H9 (cell line): ENCODE measurements at regions not wholly inside any gene's neighbourhood (a gene's known extent, or its start where the extent isn't known, plus 50 kb on each side); places are given as distances from the start of the nearest gene placed in this dataset.

ENCODE experiments used
- DNase-seq: peaks from one replicate; pipeline ENCODE4 v3.0.0-alpha.2; 2017
- H2AFZ ChIP-seq: one replicate; pipeline ENCODE4 v1.6.1; 2013; ENCODE audit warnings: mild to moderate bottlenecking, low read length, control low read depth, moderate library complexity
- H2AK5ac ChIP-seq: 2 replicates; pipeline ENCODE4 v1.6.1; 2013; ENCODE audit warnings: low read length, control low read depth, mixed read lengths; ENCODE audit not compliant: insufficient read length
- H2BK120ac ChIP-seq: one replicate; pipeline ENCODE4 v1.6.1; 2013; ENCODE audit warnings: low read depth, mild to moderate bottlenecking, low read length, control low read depth, inconsistent platforms; ENCODE audit not compliant: poor library complexity, severe bottlenecking
- H2BK12ac ChIP-seq: 2 replicates; pipeline ENCODE4 v1.6.1; 2013; ENCODE audit warnings: low read length, control low read depth, mixed read lengths, low read depth; ENCODE audit not compliant: insufficient read length
- H2BK15ac ChIP-seq: 2 replicates; pipeline ENCODE4 v1.6.1; 2013; ENCODE audit warnings: low read depth, low read length, control low read depth
- H2BK20ac ChIP-seq: one replicate; pipeline ENCODE4 v1.6.1; 2013; ENCODE audit warnings: low read depth, mild to moderate bottlenecking, low read length, control low read depth, inconsistent platforms; ENCODE audit not compliant: poor library complexity, severe bottlenecking
- H2BK5ac ChIP-seq: 2 replicates; pipeline ENCODE4 v1.6.1; 2013; ENCODE audit warnings: low read length, control low read depth, mixed read lengths; ENCODE audit not compliant: insufficient read length
- H3K14ac ChIP-seq: 2 replicates; pipeline ENCODE4 v1.6.1; 2013; ENCODE audit warnings: low read length, control low read depth; ENCODE audit not compliant: insufficient read depth
- H3K18ac ChIP-seq: 2 replicates; pipeline ENCODE4 v1.6.1; 2013; ENCODE audit warnings: low read depth, mild to moderate bottlenecking, mixed read lengths, low read length, control low read depth; ENCODE audit not compliant: insufficient read length
- H3K23ac ChIP-seq: 2 replicates; pipeline ENCODE4 v1.6.1; 2013; ENCODE audit warnings: low read length, control low read depth, mixed read lengths, low read depth; ENCODE audit not compliant: insufficient read length
- H3K23me2 ChIP-seq: 2 replicates; pipeline ENCODE4 v1.6.1; 2013; ENCODE audit warnings: low read depth, mild to moderate bottlenecking, mixed read lengths, low read length, control low read depth; ENCODE audit not compliant: insufficient read length, poor library complexity, severe bottlenecking
- H3K27ac ChIP-seq: 2 replicates; pipeline ENCODE4 v1.5.1; 2013; ENCODE audit warnings: low read length, control low read depth, mixed read lengths, low read depth; ENCODE audit not compliant: insufficient read length
- H3K27me3 ChIP-seq: 2 replicates; pipeline ENCODE4 v1.6.1; 2013; ENCODE audit warnings: low read length, control low read depth, inconsistent platforms; ENCODE audit not compliant: insufficient read depth
- H3K4ac ChIP-seq: 2 replicates; pipeline ENCODE4 v1.6.1; 2013; ENCODE audit warnings: low read depth, mild to moderate bottlenecking, control low read depth, inconsistent platforms, low read length, moderate library complexity
- H3K4me1 ChIP-seq: 2 replicates; pipeline ENCODE4 v1.6.1; 2013; ENCODE audit warnings: low read length, control low read depth, inconsistent platforms; ENCODE audit not compliant: insufficient read depth
- H3K4me2 ChIP-seq: 2 replicates; pipeline ENCODE4 v1.6.1; 2013; ENCODE audit warnings: low read length, control low read depth, mixed read lengths; ENCODE audit not compliant: insufficient read length, insufficient read depth
- H3K56ac ChIP-seq: 2 replicates; pipeline ENCODE4 v1.6.1; 2013; ENCODE audit warnings: low read depth, mild to moderate bottlenecking, mixed read lengths, low read length, control low read depth; ENCODE audit not compliant: insufficient read length
- H3K79me1 ChIP-seq: 2 replicates; pipeline ENCODE4 v1.6.1; 2013; ENCODE audit warnings: low read depth, mild to moderate bottlenecking, moderate library complexity, low read length, control low read depth, inconsistent platforms; ENCODE audit not compliant: insufficient read depth, poor library complexity, severe bottlenecking
- H3K79me2 ChIP-seq: 2 replicates; pipeline ENCODE4 v1.6.1; 2013; ENCODE audit warnings: low read length, control low read depth, inconsistent platforms; ENCODE audit not compliant: insufficient read depth
- H3K9ac ChIP-seq: 2 replicates; pipeline ENCODE4 v1.6.1; 2013; ENCODE audit warnings: low read length, control low read depth, mixed read lengths; ENCODE audit not compliant: insufficient read length; ENCODE audit errors: extremely low read depth
- H3K9me3 ChIP-seq: one replicate; pipeline ENCODE4 v1.6.1; 2013; ENCODE audit warnings: low read depth, low read length, inconsistent platforms; ENCODE audit not compliant: control insufficient read depth
- H3T11ph ChIP-seq: one replicate; pipeline ENCODE4 v1.6.1; 2013; ENCODE audit warnings: mild to moderate bottlenecking, low read length, control low read depth, inconsistent platforms
- H4K20me1 ChIP-seq: one replicate; pipeline ENCODE4 v1.6.1; 2013; ENCODE audit not compliant: control insufficient read depth, insufficient read length, insufficient read depth
- H4K5ac ChIP-seq: 2 replicates; pipeline ENCODE4 v1.6.1; 2013; ENCODE audit warnings: low read depth, mild to moderate bottlenecking, mixed read lengths, low read length, control low read depth; ENCODE audit not compliant: insufficient read length
- H4K8ac ChIP-seq: replicated peaks from 2 replicates; pipeline ENCODE4 v1.6.1; 2013; ENCODE audit warnings: low read length, control low read depth, mixed read lengths, low read depth; ENCODE audit not compliant: insufficient read length
- H4K91ac ChIP-seq: 2 replicates; pipeline ENCODE4 v1.6.1; 2013; ENCODE audit warnings: low read depth, mild to moderate bottlenecking, moderate library complexity, mixed read lengths, low read length, control low read depth; ENCODE audit not compliant: insufficient read length
- H3K27ac Mint-ChIP-seq, 3 experiments: 2 replicates in 2 of 3; 3 replicates in 1 of 3; pipeline ENCODE4 v1.8.0; 2020 to 2021; ENCODE audit warnings: mixed read lengths in 3 of 3, mild to moderate bottlenecking in 1 of 3, moderate library complexity in 1 of 3
- H3K27me3 Mint-ChIP-seq: 2 replicates; pipeline ENCODE4 v1.8.0; 2021; ENCODE audit warnings: low read depth, mild to moderate bottlenecking, moderate library complexity, mixed read lengths
- H3K36me3 Mint-ChIP-seq, 3 experiments: 2 replicates in 2 of 3; 3 replicates in 1 of 3; pipeline ENCODE4 v1.8.0; 2020 to 2021; ENCODE audit warnings: low read depth in 3 of 3, mixed read lengths in 3 of 3; ENCODE audit not compliant: insufficient read depth in 1 of 3
- H3K4me1 Mint-ChIP-seq, 2 experiments: 2 replicates each; pipeline ENCODE4 v1.8.0; 2020; ENCODE audit warnings: mixed read lengths in 2 of 2
- H3K4me3 Mint-ChIP-seq, 2 experiments: 2 replicates in 1 of 2; 3 replicates in 1 of 2; pipeline ENCODE4 v1.8.0; 2020 to 2021; ENCODE audit warnings: mild to moderate bottlenecking in 2 of 2, mixed read lengths in 2 of 2, moderate library complexity in 1 of 2
- H3K9me3 Mint-ChIP-seq, 2 experiments: 2 replicates in 1 of 2; 3 replicates in 1 of 2; pipeline ENCODE4 v1.8.0; 2020; ENCODE audit warnings: mild to moderate bottlenecking in 2 of 2, mixed read lengths in 2 of 2, moderate library complexity in 1 of 2
- CTCF ChIP-seq: fragments of 200-600 bp; sonication (generic); conservative IDR thresholded peaks from 3 replicates; pipeline ENCODE4 v1.8.0; 2021; ENCODE audit warnings: antibody characterized with exemption, mild to moderate bottlenecking

DNA sequence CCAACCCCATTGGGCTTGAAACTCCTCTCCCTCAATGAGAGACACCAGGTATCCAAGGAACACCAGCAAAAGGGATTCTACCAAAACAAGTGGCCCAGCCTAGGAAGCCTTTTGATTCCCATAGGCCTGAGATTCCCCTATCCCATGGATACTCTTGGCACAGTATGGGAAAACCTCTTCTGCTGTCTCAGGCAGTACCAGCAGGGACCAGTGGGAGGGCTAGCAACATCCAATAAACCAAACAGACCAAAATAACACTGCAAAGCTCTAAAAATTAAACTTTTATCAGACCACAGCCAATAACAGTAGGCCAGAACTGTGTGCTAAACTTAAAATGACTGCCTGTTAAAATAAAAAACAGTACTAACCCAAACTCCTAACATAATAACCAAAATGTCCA, 153.9 kb upstream of the CES5A start:
- Histone ChIP-seq H4K20me1 (no peaks in the 10 kb centered on the region), H3K9me3 (no peaks in the 10 kb centered on the region), H3K56ac (no peak overlapping the region), H4K8ac (no peak overlapping the region), H2AK5ac (no peak overlapping the region), H3K27ac (no peak overlapping the region), H3K4me2 (no peak overlapping the region), H2BK20ac (no peak overlapping the region), H3T11ph (no peak overlapping the region), H3K27me3 (no peaks in the 10 kb centered on the region), H3K23ac (no peak overlapping the region), H3K4ac (no peak overlapping the region), H3K79me2 (no peaks in the 10 kb centered on the region), H3K23me2 (no peaks in the 10 kb centered on the region), H2BK15ac (no peak overlapping the region), H3K9ac (no peak overlapping the region), H3K14ac (no peak overlapping the region), H4K5ac (no peak overlapping the region), H3K4me1 (no peaks in the 10 kb centered on the region), H2BK5ac (no peak overlapping the region), H4K91ac (no peak overlapping the region), H3K18ac (no peak overlapping the region), H3K79me1 (no peaks in the 10 kb centered on the region), H2BK12ac (no peak overlapping the region), H2BK120ac (no peak overlapping the region), H2AFZ (no peak overlapping the region)
- peak; percentile 42 for TF ChIP-seq CTCF
- no peaks in the 10 kb centered on the region for H3K4me1 Mint-ChIP-seq
- H3K36me3 Mint-ChIP-seq, result no peaks in the 10 kb centered on the region
- H3K9me3 Mint-ChIP-seq, result no peaks in the 10 kb centered on the region
- H3K27ac Mint-ChIP-seq, result no peak overlapping the region
- peaks cover 5% of the 10 kb centered on the region; the same call in 1 of the 2 replicates for H3K27me3 Mint-ChIP-seq
- no peak overlapping the region for H3K4me3 Mint-ChIP-seq
- DNase-seq, result no peak
